ENCODE measurements at regions not wholly inside any gene's neighbourhood (a gene's known extent, or its start where the extent isn't known, plus 50 kb on each side); places are given as distances from the start of the nearest gene placed in this dataset.

DNA sequence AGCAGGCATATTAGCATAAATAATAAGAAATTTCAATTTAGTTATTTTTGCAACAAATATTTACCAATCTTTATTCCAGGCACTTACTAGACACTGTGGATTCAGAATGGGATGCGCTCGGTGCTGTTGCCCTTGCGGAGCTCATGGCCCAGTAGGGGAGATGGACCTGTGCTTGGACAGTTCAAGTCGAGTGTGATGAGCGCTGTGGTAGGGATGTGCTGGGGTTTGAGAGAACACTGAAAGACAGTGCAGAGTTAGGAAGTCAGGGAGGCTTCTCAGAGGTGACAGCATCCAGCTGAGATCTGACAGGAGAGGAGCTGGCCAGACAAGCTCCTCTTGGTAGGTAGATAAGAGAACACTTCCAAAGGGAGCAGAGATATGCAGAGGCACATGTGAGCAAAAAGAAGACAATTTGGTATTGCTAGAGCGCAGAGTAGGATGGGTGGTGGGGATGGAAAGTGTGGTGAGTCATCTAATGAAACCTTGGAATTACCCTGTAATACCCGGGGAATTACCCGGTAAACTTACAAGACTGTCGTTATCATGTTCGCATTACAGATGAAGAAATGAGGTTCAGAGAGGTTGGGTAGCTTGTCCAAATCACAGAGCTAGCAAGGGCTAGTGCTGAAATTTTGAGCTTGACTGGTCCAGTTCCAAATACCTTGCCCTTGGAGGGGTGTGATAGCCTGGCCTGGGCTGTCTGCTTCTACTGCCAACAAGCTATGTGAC lies 298.1 kb upstream of the N4BP1 start:
- DNase-seq = no peak
- Histone ChIP-seq H3K36me3 (ENCODE audit: control insufficient read depth, insufficient read depth, low read length) (no peaks in the 10 kb centered on the region), H3K27ac (ENCODE audit: low read length) (no peak overlapping the region), H3K4me3 (ENCODE audit: low read length) (no peak overlapping the region), H3K9me3 (ENCODE audit: control insufficient read depth, low read depth, low read length) (no peaks in the 10 kb centered on the region), H3K27me3 (ENCODE audit: control insufficient read depth, insufficient read depth, low read length) (peaks cover 5% of the 10 kb centered on the region), H3K4me1 (ENCODE audit: control insufficient read depth, insufficient read depth, low read length) (no peaks in the 10 kb centered on the region)
- 95% methylated on average over 4 of the region's 10 CpGs for WGBS (ENCODE audit: insufficient coverage, low lambda C conversion rate)

DNA sequence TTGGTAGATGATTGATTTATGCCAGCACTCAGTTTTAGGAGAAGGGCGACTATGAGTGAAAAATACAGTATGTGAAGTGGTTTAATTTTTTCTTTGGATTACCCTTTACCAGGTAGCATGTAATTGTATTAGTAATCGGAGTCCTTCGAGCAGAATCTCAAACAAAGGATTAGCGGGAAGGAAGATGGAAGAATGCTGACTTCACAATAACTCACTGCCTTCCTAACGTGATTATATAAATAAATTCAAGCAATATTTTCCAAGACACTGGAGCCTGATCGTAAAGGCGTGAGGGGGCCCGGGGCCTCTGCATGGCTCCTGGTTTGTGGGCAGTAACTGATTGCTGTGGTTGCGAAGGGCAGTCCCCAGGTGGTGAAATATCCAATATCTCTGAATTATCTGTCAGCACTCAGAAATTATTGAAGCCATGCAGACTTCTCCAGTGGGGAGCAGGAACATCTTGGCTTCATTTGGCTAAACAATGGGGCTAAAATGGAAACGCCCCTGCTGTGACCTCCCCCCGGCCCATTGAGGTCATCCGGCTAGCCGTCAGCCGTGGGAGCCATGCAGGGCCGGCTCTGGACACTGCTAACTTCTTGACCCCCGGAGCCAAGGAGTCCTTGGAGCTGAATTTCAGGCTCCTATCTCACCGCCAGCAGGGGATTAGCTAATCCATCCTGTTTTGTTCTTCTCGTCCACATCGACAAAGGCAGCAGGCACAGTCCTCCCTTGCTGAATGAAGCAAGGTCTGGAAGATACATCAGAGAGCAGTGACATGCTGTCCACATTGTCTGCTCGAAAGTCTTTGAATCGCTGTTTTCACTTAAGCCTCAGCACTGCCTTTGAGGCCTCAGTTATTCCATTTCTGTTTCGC lies 295.9 kb upstream of the N4BP1 start:
- Histone ChIP-seq H3K9me3 (ENCODE audit: control insufficient read depth, low read depth, low read length) (no peaks in the 10 kb centered on the region), H3K27me3 (ENCODE audit: control insufficient read depth, insufficient read depth, low read length) (peaks cover 2% of the 10 kb centered on the region), H3K27ac (ENCODE audit: low read length) (no peak overlapping the region), H3K36me3 (ENCODE audit: control insufficient read depth, insufficient read depth, low read length) (no peaks in the 10 kb centered on the region), H3K4me1 (ENCODE audit: control insufficient read depth, insufficient read depth, low read length) (no peaks in the 10 kb centered on the region), H3K4me3 (ENCODE audit: low read length) (no peak overlapping the region)
- DNase-seq = peak in 1 of 2 donors; percentile 10
- WGBS (ENCODE audit: insufficient coverage, low lambda C conversion rate) = 33% methylated on average over 1 of the region's 22 CpGs

GRCh38 chr16:48904333-48904732 lies 294.4 kb upstream of the N4BP1 start:
- 85% methylated on average over 4 of the region's 5 CpGs for WGBS (ENCODE audit: insufficient coverage, low lambda C conversion rate)
- DNase-seq = no peak
- H3K27ac ChIP-seq (ENCODE audit: low read length) = no peak overlapping the region
- no peak overlapping the region for H3K4me3 ChIP-seq (ENCODE audit: low read length)
- no peaks in the 10 kb centered on the region for H3K4me1 ChIP-seq (ENCODE audit: control insufficient read depth, insufficient read depth, low read length)
- no peaks in the 10 kb centered on the region for H3K9me3 ChIP-seq (ENCODE audit: control insufficient read depth, low read depth, low read length)
- H3K36me3 ChIP-seq (ENCODE audit: control insufficient read depth, insufficient read depth, low read length) = no peaks in the 10 kb centered on the region
- H3K27me3 ChIP-seq (ENCODE audit: control insufficient read depth, insufficient read depth, low read length) = peaks cover 2% of the 10 kb centered on the region

- WGBS (ENCODE audit: insufficient coverage, low lambda C conversion rate) = no CpG with 5 or more reads among the region's 7 CpGs
- Histone ChIP-seq H3K27me3 (ENCODE audit: control insufficient read depth, insufficient read depth, low read length) (peaks cover 2% of the 10 kb centered on the region), H3K9me3 (ENCODE audit: control insufficient read depth, low read depth, low read length) (no peaks in the 10 kb centered on the region), H3K36me3 (ENCODE audit: control insufficient read depth, insufficient read depth, low read length) (no peaks in the 10 kb centered on the region), H3K4me3 (ENCODE audit: low read length) (no peak overlapping the region), H3K4me1 (ENCODE audit: control insufficient read depth, insufficient read depth, low read length) (no peaks in the 10 kb centered on the region), H3K27ac (ENCODE audit: low read length) (no peak overlapping the region)
- DNase-seq = no peak
These were observed 293.1 kb upstream of the N4BP1 start for GRCh38 chr16:48903039-48903438.

DNA sequence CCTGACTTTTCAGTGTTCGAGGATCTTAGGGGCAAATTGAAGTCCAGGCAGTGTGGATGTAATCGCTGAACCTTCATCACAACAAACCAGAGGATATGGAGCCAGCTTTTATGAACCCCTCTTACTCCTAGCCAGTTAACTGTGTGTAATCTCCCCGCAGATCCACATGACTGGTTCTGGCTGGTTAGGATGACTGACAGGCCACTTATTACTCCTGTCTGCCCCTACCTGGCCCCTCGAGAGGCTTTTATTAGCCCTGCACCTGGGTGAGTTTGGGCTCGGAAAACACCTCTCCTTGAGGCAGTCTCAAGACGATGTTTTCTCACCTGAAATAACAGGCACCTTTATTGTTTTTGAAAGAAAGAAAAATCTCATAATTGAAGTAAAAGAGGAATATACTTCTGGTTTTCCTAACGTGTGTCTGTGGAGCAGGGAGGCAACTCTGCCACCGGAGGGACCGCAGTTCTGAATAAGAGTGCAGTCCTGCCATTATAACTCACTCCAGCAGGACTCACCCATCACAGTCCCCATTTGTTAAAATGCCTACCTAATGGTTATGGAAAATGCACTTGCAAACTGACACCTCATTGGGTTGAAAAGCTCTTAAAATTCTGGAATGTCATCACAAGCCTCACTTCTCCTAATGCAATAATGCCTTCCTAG lies 291.9 kb upstream of the N4BP1 start:
- Histone ChIP-seq H3K4me3 (ENCODE audit: low read length) (no peak overlapping the region), H3K27ac (ENCODE audit: low read length) (no peak overlapping the region), H3K36me3 (ENCODE audit: control insufficient read depth, insufficient read depth, low read length) (no peaks in the 10 kb centered on the region), H3K4me1 (ENCODE audit: control insufficient read depth, insufficient read depth, low read length) (no peaks in the 10 kb centered on the region), H3K9me3 (ENCODE audit: control insufficient read depth, low read depth, low read length) (no peaks in the 10 kb centered on the region), H3K27me3 (ENCODE audit: control insufficient read depth, insufficient read depth, low read length) (peaks cover 2% of the 10 kb centered on the region)
- WGBS (ENCODE audit: insufficient coverage, low lambda C conversion rate) = no CpG with 5 or more reads among the region's 9 CpGs
- peak in 1 of 2 donors; percentile 19 for DNase-seq

DNA sequence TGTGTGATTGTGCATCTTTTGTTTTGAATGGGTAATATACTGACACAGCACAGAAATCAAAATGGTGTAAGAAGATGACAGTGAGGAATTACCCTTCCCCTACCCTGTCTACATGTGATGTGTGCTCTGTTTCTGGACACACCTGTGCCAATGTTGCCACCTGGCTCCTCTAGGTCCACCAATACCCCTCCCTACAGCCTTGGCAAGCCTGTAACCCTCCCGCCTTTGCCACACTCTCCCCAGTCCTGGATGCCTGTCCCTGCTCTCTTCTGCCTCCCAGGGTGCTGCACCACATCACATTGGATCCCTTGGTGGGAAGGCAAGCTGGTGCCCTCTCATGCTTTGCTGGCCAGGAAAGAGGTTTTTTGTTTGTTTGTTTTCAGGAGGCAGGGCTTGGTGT lies 289.5 kb upstream of the N4BP1 start:
- Histone ChIP-seq H3K27me3 (ENCODE audit: control insufficient read depth, insufficient read depth, low read length) (peaks cover 2% of the 10 kb centered on the region), H3K36me3 (ENCODE audit: control insufficient read depth, insufficient read depth, low read length) (no peaks in the 10 kb centered on the region), H3K4me1 (ENCODE audit: control insufficient read depth, insufficient read depth, low read length) (no peaks in the 10 kb centered on the region), H3K9me3 (ENCODE audit: control insufficient read depth, low read depth, low read length) (no peaks in the 10 kb centered on the region), H3K27ac (ENCODE audit: low read length) (no peak overlapping the region), H3K4me3 (ENCODE audit: low read length) (no peak overlapping the region)
- no peak for DNase-seq
- no CpG with 5 or more reads among the region's 1 CpG for WGBS (ENCODE audit: insufficient coverage, low lambda C conversion rate)

- peaks cover 2% of the 10 kb centered on the region for H3K27me3 ChIP-seq (ENCODE audit: control insufficient read depth, insufficient read depth, low read length)
- DNase-seq = no peak
- no CpG with 5 or more reads among the region's 8 CpGs for WGBS (ENCODE audit: insufficient coverage, low lambda C conversion rate)
- no peaks in the 10 kb centered on the region for H3K4me1 ChIP-seq (ENCODE audit: control insufficient read depth, insufficient read depth, low read length)
- H3K36me3 ChIP-seq (ENCODE audit: control insufficient read depth, insufficient read depth, low read length) = no peaks in the 10 kb centered on the region
- no peak overlapping the region for H3K4me3 ChIP-seq (ENCODE audit: low read length)
- H3K27ac ChIP-seq (ENCODE audit: low read length) = no peak overlapping the region
- H3K9me3 ChIP-seq (ENCODE audit: control insufficient read depth, low read depth, low read length) = no peaks in the 10 kb centered on the region
These were observed 287.8 kb upstream of the N4BP1 start for GRCh38 chr16:48897698-48898205.

GRCh38 chr16:48895142-48895541 lies 285.2 kb upstream of the N4BP1 start:
- Histone ChIP-seq H3K27me3 (ENCODE audit: control insufficient read depth, insufficient read depth, low read length) (no peaks in the 10 kb centered on the region), H3K9me3 (ENCODE audit: control insufficient read depth, low read depth, low read length) (no peaks in the 10 kb centered on the region), H3K4me3 (ENCODE audit: low read length) (no peak overlapping the region), H3K36me3 (ENCODE audit: control insufficient read depth, insufficient read depth, low read length) (no peaks in the 10 kb centered on the region), H3K4me1 (ENCODE audit: control insufficient read depth, insufficient read depth, low read length) (no peaks in the 10 kb centered on the region), H3K27ac (ENCODE audit: low read length) (no peak overlapping the region)
- no CpG with 5 or more reads among the region's 5 CpGs for WGBS (ENCODE audit: insufficient coverage, low lambda C conversion rate)
- no peak for DNase-seq

DNA sequence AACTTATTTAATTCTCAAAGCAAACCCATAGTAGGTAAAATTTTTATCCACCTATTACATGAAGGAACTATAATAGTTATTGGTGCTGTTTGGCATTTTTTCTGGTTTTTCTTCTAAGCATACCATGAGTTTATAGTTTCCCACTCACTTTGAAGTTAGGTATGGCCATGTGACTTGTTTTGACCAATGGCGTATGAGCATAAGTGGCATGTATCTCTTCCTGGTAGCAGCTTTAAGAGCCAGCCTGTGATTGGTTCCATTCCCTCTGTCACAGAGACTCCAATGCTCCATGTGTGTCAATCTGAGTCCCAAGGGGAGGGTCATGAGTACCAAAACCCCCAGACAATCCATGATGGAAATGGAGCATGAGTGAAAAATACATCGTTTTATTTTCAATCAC lies 282.9 kb upstream of the N4BP1 start:
- WGBS (ENCODE audit: insufficient coverage, low lambda C conversion rate) = no CpG with 5 or more reads among the region's 2 CpGs
- Histone ChIP-seq H3K36me3 (ENCODE audit: control insufficient read depth, insufficient read depth, low read length) (no peaks in the 10 kb centered on the region), H3K4me1 (ENCODE audit: control insufficient read depth, insufficient read depth, low read length) (no peaks in the 10 kb centered on the region), H3K27ac (ENCODE audit: low read length) (no peak overlapping the region), H3K27me3 (ENCODE audit: control insufficient read depth, insufficient read depth, low read length) (no peaks in the 10 kb centered on the region), H3K4me3 (ENCODE audit: low read length) (no peak overlapping the region), H3K9me3 (ENCODE audit: control insufficient read depth, low read depth, low read length) (no peaks in the 10 kb centered on the region)
- no peak for DNase-seq

DNA sequence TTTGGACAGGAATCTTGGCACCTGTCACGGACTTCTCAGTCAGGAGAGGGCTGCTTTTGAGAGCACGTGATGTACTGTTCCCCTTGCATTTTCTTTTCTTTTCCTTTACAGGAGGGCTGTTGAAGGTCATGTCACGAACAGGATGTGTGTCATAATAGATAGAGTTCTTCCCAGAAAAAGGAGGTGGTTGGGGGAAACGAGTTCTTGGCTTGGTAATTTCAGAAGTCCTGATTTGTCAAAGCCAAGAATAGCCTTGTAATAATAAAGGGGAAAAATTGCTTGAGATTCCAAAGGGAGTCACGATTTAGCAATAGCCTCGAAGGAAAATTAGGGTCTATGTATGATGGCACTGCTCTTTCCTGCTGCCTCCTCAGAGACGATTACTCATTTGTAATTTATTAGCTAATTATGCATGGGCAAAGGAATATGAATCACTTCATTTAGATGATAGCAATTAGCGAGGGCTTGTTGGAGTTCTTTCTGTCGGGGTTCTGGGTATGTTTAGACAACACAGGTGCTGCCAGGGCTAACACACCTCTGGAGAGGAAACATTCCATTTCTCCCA lies 277.7 kb upstream of the N4BP1 start:
- Histone ChIP-seq H3K4me1 (ENCODE audit: control insufficient read depth, insufficient read depth, low read length) (no peaks in the 10 kb centered on the region), H3K27ac (ENCODE audit: low read length) (no peak overlapping the region), H3K36me3 (ENCODE audit: control insufficient read depth, insufficient read depth, low read length) (no peaks in the 10 kb centered on the region), H3K4me3 (ENCODE audit: low read length) (no peak overlapping the region), H3K27me3 (ENCODE audit: control insufficient read depth, insufficient read depth, low read length) (no peaks in the 10 kb centered on the region), H3K9me3 (ENCODE audit: control insufficient read depth, low read depth, low read length) (no peaks in the 10 kb centered on the region)
- no peak for DNase-seq
- 60% methylated on average over 1 of the region's 9 CpGs for WGBS (ENCODE audit: insufficient coverage, low lambda C conversion rate)

Measured in large intestine (tissue), 3 donors.